HCT116 (cell line): ENCODE measurements at regions not wholly inside any gene's neighbourhood (a gene's known extent, or its start where the extent isn't known, plus 50 kb on each side); places are given as distances from the start of the nearest gene placed in this dataset.

Source experiments
- ATAC-seq: fragments of 200-7000 bp; cut with Tn5 transposase; 2 replicates; pipeline ENCODE4 v1.9.1; 2020; ENCODE audit warnings: mild to moderate bottlenecking, moderate library complexity
- BruUV-seq: library from RNA; stranded (reverse); fragments of 400-500 nt; replicated peaks from 2 replicates; lab custom pipeline; 2021; lab: Mats Ljungman, UMichigan
- CTCF ChIA-PET: fragments of 300-600 bp; sonication (Branson Sonifier 250); formaldehyde crosslinking; loops from one replicate; lab custom pipeline; 2021; ENCODE audit warnings: antibody characterized with exemption; lab: Charles Lee
- POLR2A ChIA-PET: fragments of 300-600, 350-600 bp; sonication (Branson Sonifier 250); formaldehyde crosslinking; loops from one replicate; lab custom pipeline; 2021; ENCODE audit warnings: antibody characterized with exemption; lab: Charles Lee
- RAD21 ChIA-PET, 2 experiments: fragments of 300-600 bp; sonication (Branson Sonifier 250); formaldehyde crosslinking; loops; one replicate each; lab custom pipeline; 2023; ENCODE audit warnings: low total read pairs in 2 of 2; ENCODE audit not compliant: uncharacterized antibody in 2 of 2, unreplicated experiment in 2 of 2, low non-redundant PET in 1 of 2; lab: Charles Lee
- DNase-seq: peaks from one replicate; pipeline ENCODE4 v3.0.0-alpha.2; 2010; ENCODE audit warnings: low read depth, low spot score
- H2AFZ ChIP-seq: fragments of 200-600 bp; shearing (Covaris generic), sonication (generic); 2 replicates; pipeline ENCODE4 v1.6.1; 2017; ENCODE audit warnings: low read depth, mixed run types, mixed read lengths, antibody characterized with exemption, low read length; ENCODE audit not compliant: poor library complexity, severe bottlenecking
- H3K27ac ChIP-seq: 2 replicates; pipeline ENCODE4 v1.5.1; 2012; ENCODE audit warnings: low read depth, low read length
- H3K27me3 ChIP-seq: fragments of 200-600 bp; sonication (generic); 2 replicates; pipeline ENCODE4 v1.6.1; 2016; ENCODE audit warnings: mixed run types, low read length, mixed read lengths; ENCODE audit not compliant: insufficient read depth
- H3K36me3 ChIP-seq, 2 experiments: fragments of 200-500 bp in 1 of 2; fragments of 200-600 bp in 1 of 2; sonication (Bioruptor generic) in 1 of 2; sonication (generic) in 1 of 2; 2 replicates each; pipeline versions ENCODE4 v1.5.1 to v1.6.1; 2014 to 2016; ENCODE audit warnings: low read length in 2 of 2, inconsistent platforms in 1 of 2, mixed read lengths in 1 of 2, mixed run types in 1 of 2; ENCODE audit not compliant: insufficient read depth in 2 of 2, control insufficient read depth in 1 of 2
- H3K4me1 ChIP-seq, 2 experiments: fragments of 200-600 bp in 1 of 2; sonication (generic) in 1 of 2; 2 replicates each; pipeline versions ENCODE4 v1.5.1 to v1.6.1; 2012 to 2017; ENCODE audit warnings: low read length in 2 of 2, inconsistent platforms in 1 of 2, mild to moderate bottlenecking in 1 of 2, mixed read lengths in 1 of 2, mixed run types in 1 of 2, moderate library complexity in 1 of 2; ENCODE audit not compliant: insufficient read depth in 2 of 2, control insufficient read depth in 1 of 2
- H3K4me2 ChIP-seq: fragments of 200-600 bp; sonication (generic); 2 replicates; pipeline ENCODE4 v1.6.1; 2017; ENCODE audit warnings: mixed run types, low read length, mixed read lengths
- H3K4me3 ChIP-seq, 2 experiments: fragments of 200-600 bp in 1 of 2; sonication (generic) in 1 of 2; replicated peaks in 1 of 2; 2 replicates each; pipeline ENCODE4 v1.5.1; 2011 to 2016; ENCODE audit warnings: low read length in 2 of 2, control low read depth in 1 of 2, low read depth in 1 of 2, mild to moderate bottlenecking in 1 of 2, mixed read lengths in 1 of 2, mixed run types in 1 of 2
- H3K79me2 ChIP-seq: fragments of 200-600 bp; sonication (generic); 2 replicates; pipeline ENCODE4 v1.6.1; 2017; ENCODE audit warnings: mild to moderate bottlenecking, mixed run types, low read length, moderate library complexity, mixed read lengths; ENCODE audit not compliant: insufficient read depth
- H3K9ac ChIP-seq: fragments of 200-600 bp; sonication (generic); 2 replicates; pipeline ENCODE4 v1.6.1; 2016; ENCODE audit warnings: low read length, mixed read lengths
- H3K9me2 ChIP-seq: fragments of 200-600 bp; sonication (generic), shearing (Covaris generic); 2 replicates; pipeline ENCODE4 v1.6.1; 2017; ENCODE audit warnings: mixed run types, mild to moderate bottlenecking, moderate library complexity; ENCODE audit not compliant: insufficient read depth
- H3K9me3 ChIP-seq, 2 experiments: fragments of 200-500 bp in 1 of 2; fragments of 200-600 bp in 1 of 2; sonication (Bioruptor generic) in 1 of 2; sonication (generic) in 1 of 2; 2 replicates each; pipeline ENCODE4 v1.6.1; 2014 to 2017; ENCODE audit warnings: low read length in 2 of 2, mixed read lengths in 2 of 2, inconsistent platforms in 1 of 2, low read depth in 1 of 2, mild to moderate bottlenecking in 1 of 2, mixed run types in 1 of 2, moderate library complexity in 1 of 2; ENCODE audit not compliant: control insufficient read depth in 1 of 2, insufficient read depth in 1 of 2
- H4K20me1 ChIP-seq: fragments of 200-600 bp; sonication (generic), shearing (Covaris generic); 2 replicates; pipeline ENCODE4 v1.6.1; 2017; ENCODE audit warnings: mixed run types, mild to moderate bottlenecking, moderate library complexity; ENCODE audit not compliant: insufficient read depth
- FOSL1 ChIP-seq: IDR thresholded peaks from 2 replicates; pipeline ENCODE4 v1.6.1; 2012; ENCODE audit warnings: low read depth
- JUND ChIP-seq: IDR thresholded peaks from 2 replicates; pipeline ENCODE4 v1.6.1; 2012
- SRF ChIP-seq: IDR thresholded peaks from 2 replicates; pipeline ENCODE4 v1.6.1; 2012; ENCODE audit warnings: low read depth
- ZNF274 ChIP-seq: fragments of 200-500 bp; sonication (Bioruptor generic); IDR thresholded peaks from 2 replicates; pipeline ENCODE4 v1.6.1; 2014; ENCODE audit warnings: mild to moderate bottlenecking, low read depth, low read length, inconsistent platforms
- intact Hi-C: fragments of 100-400 bp; cut with micrococcal nuclease; formaldehyde crosslinking; loops from 2 replicates; pipeline ENCODE4 v1.10.0; 2022
- TF ChIP-seq, protein P1 (sequence below): IDR thresholded peaks from 2 replicates; pipeline ENCODE4 v1.6.1; 2012
- TF ChIP-seq, protein P2 (sequence below): IDR thresholded peaks from 2 replicates; pipeline ENCODE4 v1.6.1; 2012; ENCODE audit warnings: low read depth

DNA sequence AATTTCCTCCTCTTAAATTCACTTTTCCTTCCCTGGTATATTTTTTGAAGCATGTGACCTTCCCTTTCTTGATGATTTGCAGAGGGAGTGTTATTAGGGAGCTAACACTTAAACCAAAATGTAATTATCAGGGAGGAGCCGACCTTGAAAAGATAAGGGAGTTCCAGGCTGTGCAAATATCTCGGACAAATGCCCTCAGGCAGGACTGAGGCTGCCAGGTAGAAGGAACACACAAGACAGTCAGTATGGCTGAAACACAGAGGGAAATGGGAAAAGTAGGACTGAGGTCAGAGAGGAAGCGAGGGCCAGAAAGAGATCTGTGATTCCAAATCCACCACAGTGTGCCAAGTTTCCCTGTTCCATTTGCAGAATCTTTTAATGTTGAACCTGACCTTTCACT is 221.0 kb downstream of the CNTN3 start:
- H3K27me3 ChIP-seq: no peaks in the 10 kb centered on the region
- no peaks in the 10 kb centered on the region for H3K79me2 ChIP-seq
- no peak overlapping the region for H3K4me2 ChIP-seq
- ChIA-PET CTCF (no interaction called here), POLR2A (no interaction called here), RAD21 (no interaction called here)
- no peaks in the 10 kb centered on the region for H3K4me1 ChIP-seq
- no peaks in the 10 kb centered on the region for H3K36me3 ChIP-seq
- intact Hi-C loops: no loop called here
- ATAC-seq (no peak), DNase-seq (no peak)
- no peaks in the 10 kb centered on the region for H4K20me1 ChIP-seq
- no peak overlapping the region for H2AFZ ChIP-seq
- H3K9ac ChIP-seq: no peak overlapping the region
- no TSS peak for BruUV-seq
- no peak overlapping the region for H3K4me3 ChIP-seq
- no peaks in the 10 kb centered on the region for H3K9me2 ChIP-seq
- peaks cover 11 to 28% of the 10 kb centered on the region in 2 experiments; a peak in 2 of 4 replicates for H3K9me3 ChIP-seq
- no peak overlapping the region for H3K27ac ChIP-seq
- TF ChIP-seq SRF (no peak), JUND (no peak), ZNF274 (no peak), FOSL1 (no peak)
- TF ChIP-seq, protein P1, sequence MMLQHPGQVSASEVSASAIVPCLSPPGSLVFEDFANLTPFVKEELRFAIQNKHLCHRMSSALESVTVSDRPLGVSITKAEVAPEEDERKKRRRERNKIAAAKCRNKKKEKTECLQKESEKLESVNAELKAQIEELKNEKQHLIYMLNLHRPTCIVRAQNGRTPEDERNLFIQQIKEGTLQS: no peak
- TF ChIP-seq, protein P2, sequence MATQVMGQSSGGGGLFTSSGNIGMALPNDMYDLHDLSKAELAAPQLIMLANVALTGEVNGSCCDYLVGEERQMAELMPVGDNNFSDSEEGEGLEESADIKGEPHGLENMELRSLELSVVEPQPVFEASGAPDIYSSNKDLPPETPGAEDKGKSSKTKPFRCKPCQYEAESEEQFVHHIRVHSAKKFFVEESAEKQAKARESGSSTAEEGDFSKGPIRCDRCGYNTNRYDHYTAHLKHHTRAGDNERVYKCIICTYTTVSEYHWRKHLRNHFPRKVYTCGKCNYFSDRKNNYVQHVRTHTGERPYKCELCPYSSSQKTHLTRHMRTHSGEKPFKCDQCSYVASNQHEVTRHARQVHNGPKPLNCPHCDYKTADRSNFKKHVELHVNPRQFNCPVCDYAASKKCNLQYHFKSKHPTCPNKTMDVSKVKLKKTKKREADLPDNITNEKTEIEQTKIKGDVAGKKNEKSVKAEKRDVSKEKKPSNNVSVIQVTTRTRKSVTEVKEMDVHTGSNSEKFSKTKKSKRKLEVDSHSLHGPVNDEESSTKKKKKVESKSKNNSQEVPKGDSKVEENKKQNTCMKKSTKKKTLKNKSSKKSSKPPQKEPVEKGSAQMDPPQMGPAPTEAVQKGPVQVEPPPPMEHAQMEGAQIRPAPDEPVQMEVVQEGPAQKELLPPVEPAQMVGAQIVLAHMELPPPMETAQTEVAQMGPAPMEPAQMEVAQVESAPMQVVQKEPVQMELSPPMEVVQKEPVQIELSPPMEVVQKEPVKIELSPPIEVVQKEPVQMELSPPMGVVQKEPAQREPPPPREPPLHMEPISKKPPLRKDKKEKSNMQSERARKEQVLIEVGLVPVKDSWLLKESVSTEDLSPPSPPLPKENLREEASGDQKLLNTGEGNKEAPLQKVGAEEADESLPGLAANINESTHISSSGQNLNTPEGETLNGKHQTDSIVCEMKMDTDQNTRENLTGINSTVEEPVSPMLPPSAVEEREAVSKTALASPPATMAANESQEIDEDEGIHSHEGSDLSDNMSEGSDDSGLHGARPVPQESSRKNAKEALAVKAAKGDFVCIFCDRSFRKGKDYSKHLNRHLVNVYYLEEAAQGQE: no peak
